ENCODE measurements at regions not wholly inside any gene's neighbourhood (a gene's known extent, or its start where the extent isn't known, plus 50 kb on each side); places are given as distances from the start of the nearest gene placed in this dataset.

- no peak overlapping the region for H3K27ac ChIP-seq (ENCODE audit: low read depth, low read length)
- DNase-seq (ENCODE audit: low read depth, low spot score): no peak
- H3K27me3 ChIP-seq (ENCODE audit: control insufficient read depth, insufficient read depth, low read length): no peaks in the 10 kb centered on the region
- ChIA-PET POLR2A (no interaction called here), CTCF (interaction anchor here (1.1 to 1.7 kb wide), 2 partner anchors 10 to 886 kb away, joined by 4 read pairs; no protein-coding TSS in a partner anchor)
- no peak overlapping the region for H3K4me3 ChIP-seq (ENCODE audit: low read depth, low read length)
- TF ChIP-seq CTCF (IDR thresholded peaks at IDR 0.05; ENCODE audit: low read depth, low read length): no peak
- no peaks in the 10 kb centered on the region for H3K9me3 ChIP-seq (ENCODE audit: control insufficient read depth, insufficient read depth, low read length)
These were observed 322.4 kb downstream of the ATP23 start for GRCh38 chr12:58263816-58264215.

DNA sequence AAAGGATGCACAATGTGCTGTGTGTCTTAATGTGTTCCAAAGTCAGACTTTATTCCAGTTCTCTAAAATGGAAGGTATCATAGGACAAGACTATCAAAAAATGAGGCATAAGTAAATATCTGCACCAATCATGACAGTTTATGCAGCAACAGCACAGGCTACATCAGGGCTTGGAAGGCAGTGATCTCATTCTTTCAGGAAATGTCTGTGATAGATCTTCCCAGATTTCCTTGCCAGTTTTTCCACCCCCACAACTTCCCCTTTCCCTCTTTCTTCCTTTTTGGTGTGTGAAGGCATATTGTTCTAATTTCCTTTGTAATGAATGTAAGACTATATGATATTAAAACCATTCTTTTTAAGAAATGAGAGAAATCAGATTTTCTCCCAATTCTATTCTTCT, 326.7 kb downstream of the ATP23 start:
- DNase-seq (ENCODE audit: low read depth, low spot score): no peak
- ChIA-PET CTCF (interaction anchor here (1.0 kb wide), 1 partner anchor 897 kb away, joined by 3 read pairs; no protein-coding TSS in a partner anchor), POLR2A (no interaction called here)
- Histone ChIP-seq H3K4me3 (ENCODE audit: low read depth, low read length) (no peak overlapping the region), H3K27ac (ENCODE audit: low read depth, low read length) (no peak overlapping the region), H3K27me3 (ENCODE audit: control insufficient read depth, insufficient read depth, low read length) (no peaks in the 10 kb centered on the region), H3K9me3 (ENCODE audit: control insufficient read depth, insufficient read depth, low read length) (no peaks in the 10 kb centered on the region)
- TF ChIP-seq CTCF (IDR thresholded peaks at IDR 0.05; ENCODE audit: low read depth, low read length): no peak

- CTCF ChIA-PET: no interaction called here
- Histone ChIP-seq H3K27me3 (ENCODE audit: control insufficient read depth, insufficient read depth, low read length) (no peaks in the 10 kb centered on the region), H3K27ac (ENCODE audit: low read depth, low read length) (no peak overlapping the region), H3K4me3 (ENCODE audit: low read depth, low read length) (no peak overlapping the region), H3K9me3 (ENCODE audit: control insufficient read depth, insufficient read depth, low read length) (no peaks in the 10 kb centered on the region)
- POLR2A ChIA-PET: no interaction called here
- TF ChIP-seq CTCF (IDR thresholded peaks at IDR 0.05; ENCODE audit: low read depth, low read length): no peak
- peak; percentile 20 for DNase-seq (ENCODE audit: low read depth, low spot score)
These were observed 328.1 kb downstream of the ATP23 start for GRCh38 chr12:58269476-58269875.

- Histone ChIP-seq H3K27me3 (ENCODE audit: control insufficient read depth, insufficient read depth, low read length) (no peaks in the 10 kb centered on the region), H3K9me3 (ENCODE audit: control insufficient read depth, insufficient read depth, low read length) (no peaks in the 10 kb centered on the region), H3K4me3 (ENCODE audit: low read depth, low read length) (no peak overlapping the region), H3K27ac (ENCODE audit: low read depth, low read length) (no peak overlapping the region)
- ChIA-PET POLR2A (no interaction called here), CTCF (interaction anchor here (1.6 kb wide), 1 partner anchor 28 kb away, joined by 4 read pairs; no protein-coding TSS in a partner anchor)
- TF ChIP-seq CTCF (IDR thresholded peaks at IDR 0.05; ENCODE audit: low read depth, low read length): no peak
- no peak for DNase-seq (ENCODE audit: low read depth, low spot score)
These were observed 329.8 kb downstream of the ATP23 start for GRCh38 chr12:58270966-58271705.

GRCh38 chr12:58272461-58272860, 331.1 kb downstream of the ATP23 start:
- TF ChIP-seq CTCF (IDR thresholded peaks at IDR 0.05; ENCODE audit: low read depth, low read length): no peak

More at GRCh38 chr12:58272461-58272860, 331.1 kb downstream of the ATP23 start:
- POLR2A ChIA-PET: no interaction called here
- H3K27ac ChIP-seq (ENCODE audit: low read depth, low read length): no peak overlapping the region
- DNase-seq (ENCODE audit: low read depth, low spot score): no peak
- CTCF ChIA-PET: no interaction called here
- no peak overlapping the region for H3K4me3 ChIP-seq (ENCODE audit: low read depth, low read length)
- H3K27me3 ChIP-seq (ENCODE audit: control insufficient read depth, insufficient read depth, low read length): no peaks in the 10 kb centered on the region
- H3K9me3 ChIP-seq (ENCODE audit: control insufficient read depth, insufficient read depth, low read length): peaks cover 4% of the 10 kb centered on the region
